ENCODE measurements at regions not wholly inside any gene's neighbourhood (a gene's known extent, or its start where the extent isn't known, plus 50 kb on each side); places are given as distances from the start of the nearest gene placed in this dataset.

- H3K9ac ChIP-seq (ENCODE audit: low read depth, low read length, poor library complexity, severe bottlenecking), result no peak overlapping the region
Observed at GRCh38 chr7:53988376-53988775, 553.8 kb upstream of the VSTM2A start.

GRCh38 chr7:53993224-53993623, 549.0 kb upstream of the VSTM2A start:
- no peak overlapping the region for H3K4me3 ChIP-seq (ENCODE audit: low read length, poor library complexity, severe bottlenecking)
- H3K4me2 ChIP-seq (ENCODE audit: low read depth, low read length, poor library complexity, severe bottlenecking), result no peak overlapping the region
- H3F3A ChIP-seq (ENCODE audit: low read depth), result no peaks in the 10 kb centered on the region
- no peak overlapping the region for H3K9ac ChIP-seq (ENCODE audit: low read depth, low read length, poor library complexity, severe bottlenecking)
- H4K20me1 ChIP-seq (ENCODE audit: insufficient read depth, low read length, poor library complexity, severe bottlenecking), result no peaks in the 10 kb centered on the region
- H2AFZ ChIP-seq (ENCODE audit: low read length), result no peak overlapping the region
- H3K9me3 ChIP-seq (ENCODE audit: insufficient read depth, low read depth, low read length), result no peaks in the 10 kb centered on the region
- TF ChIP-seq EZH2phosphoT487 (IDR thresholded peaks at IDR 0.05; ENCODE audit: borderline replicate concordance), result no peak
- TF ChIP-seq CTCF (conservative IDR thresholded peaks at IDR 0.05; ENCODE audit: low read length), result no peak
- H3K9me2 ChIP-seq (replicated peaks; ENCODE audit: low read depth, low read length), result no peaks in the 10 kb centered on the region
- H3K4me1 ChIP-seq (ENCODE audit: insufficient read depth, low read length, poor library complexity, severe bottlenecking), result no peaks in the 10 kb centered on the region
- H3K36me3 ChIP-seq (ENCODE audit: insufficient read depth, low read length), result no peaks in the 10 kb centered on the region
- H3K79me2 ChIP-seq (ENCODE audit: insufficient read depth, low read length), result no peaks in the 10 kb centered on the region
- H3K27me3 ChIP-seq (ENCODE audit: insufficient read depth, low read length, poor library complexity, severe bottlenecking), result no peaks in the 10 kb centered on the region

More at GRCh38 chr7:53988376-53988775, 553.8 kb upstream of the VSTM2A start:
- no peaks in the 10 kb centered on the region for H3K79me2 ChIP-seq (ENCODE audit: insufficient read depth, low read length)
- H3K4me2 ChIP-seq (ENCODE audit: low read depth, low read length, poor library complexity, severe bottlenecking), result no peak overlapping the region
- no peak overlapping the region for H3K4me3 ChIP-seq (ENCODE audit: low read length, poor library complexity, severe bottlenecking)
- H3K4me1 ChIP-seq (ENCODE audit: insufficient read depth, low read length, poor library complexity, severe bottlenecking), result no peaks in the 10 kb centered on the region
- no peaks in the 10 kb centered on the region for H3K27me3 ChIP-seq (ENCODE audit: insufficient read depth, low read length, poor library complexity, severe bottlenecking)
- H4K20me1 ChIP-seq (ENCODE audit: insufficient read depth, low read length, poor library complexity, severe bottlenecking), result no peaks in the 10 kb centered on the region
- H3K9me2 ChIP-seq (replicated peaks; ENCODE audit: low read depth, low read length), result no peaks in the 10 kb centered on the region
- no peaks in the 10 kb centered on the region for H3K9me3 ChIP-seq (ENCODE audit: insufficient read depth, low read depth, low read length)
- no peak overlapping the region for H2AFZ ChIP-seq (ENCODE audit: low read length)
- H3K36me3 ChIP-seq (ENCODE audit: insufficient read depth, low read length), result no peaks in the 10 kb centered on the region
- no peaks in the 10 kb centered on the region for H3F3A ChIP-seq (ENCODE audit: low read depth)
- TF ChIP-seq CTCF (conservative IDR thresholded peaks at IDR 0.05; ENCODE audit: low read length) (no peak), EZH2phosphoT487 (IDR thresholded peaks at IDR 0.05; ENCODE audit: borderline replicate concordance) (no peak)

- H3K4me2 ChIP-seq (ENCODE audit: low read depth, low read length, poor library complexity, severe bottlenecking), result no peak overlapping the region
- no peaks in the 10 kb centered on the region for H3F3A ChIP-seq (ENCODE audit: low read depth)
- H3K4me3 ChIP-seq (ENCODE audit: low read length, poor library complexity, severe bottlenecking), result no peak overlapping the region
Observed at GRCh38 chr7:53996876-53997275, 545.3 kb upstream of the VSTM2A start.

More at GRCh38 chr7:53996876-53997275, 545.3 kb upstream of the VSTM2A start:
- no peaks in the 10 kb centered on the region for H3K4me1 ChIP-seq (ENCODE audit: insufficient read depth, low read length, poor library complexity, severe bottlenecking)
- TF ChIP-seq EZH2phosphoT487 (IDR thresholded peaks at IDR 0.05; ENCODE audit: borderline replicate concordance) (no peak), CTCF (conservative IDR thresholded peaks at IDR 0.05; ENCODE audit: low read length) (no peak)
- H3K9me2 ChIP-seq (replicated peaks; ENCODE audit: low read depth, low read length), result no peaks in the 10 kb centered on the region
- H2AFZ ChIP-seq (ENCODE audit: low read length), result no peak overlapping the region
- no peaks in the 10 kb centered on the region for H3K79me2 ChIP-seq (ENCODE audit: insufficient read depth, low read length)
- no peaks in the 10 kb centered on the region for H3K36me3 ChIP-seq (ENCODE audit: insufficient read depth, low read length)
- H3K9ac ChIP-seq (ENCODE audit: low read depth, low read length, poor library complexity, severe bottlenecking), result no peak overlapping the region
- H4K20me1 ChIP-seq (ENCODE audit: insufficient read depth, low read length, poor library complexity, severe bottlenecking), result no peaks in the 10 kb centered on the region
- H3K9me3 ChIP-seq (ENCODE audit: insufficient read depth, low read depth, low read length), result no peaks in the 10 kb centered on the region
- no peaks in the 10 kb centered on the region for H3K27me3 ChIP-seq (ENCODE audit: insufficient read depth, low read length, poor library complexity, severe bottlenecking)

Measured in Loucy (cell line).